ENCODE measurements at regions not wholly inside any gene's neighbourhood (a gene's known extent, or its start where the extent isn't known, plus 50 kb on each side); places are given as distances from the start of the nearest gene placed in this dataset.
A peak's percentile ranks its signal among the peaks of the same experiment; 100 is the strongest.
"Not testable (repeated sequence)": the region's sequence is repeated elsewhere in the genome, so short reads cannot be mapped to it uniquely, and the experiment has no call there.

DNA sequence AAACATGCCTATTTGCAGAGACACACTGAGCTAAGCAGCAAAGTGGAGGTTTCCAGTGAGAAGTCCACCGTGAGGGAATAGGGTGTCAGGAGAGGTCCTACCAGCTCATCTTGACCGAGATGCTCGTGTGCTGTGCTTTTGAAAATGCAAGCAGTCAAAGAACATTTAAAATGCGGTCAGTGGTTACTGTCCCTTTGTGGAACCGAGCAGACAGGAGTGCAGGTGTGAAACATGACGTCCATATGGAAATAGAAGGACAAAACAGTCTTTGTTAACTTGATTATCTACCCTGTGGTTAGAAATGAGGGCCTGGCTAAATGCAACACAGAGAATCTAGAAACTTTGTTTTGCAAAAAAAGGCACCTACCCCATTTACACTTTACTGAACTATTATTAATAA lies 473.3 kb downstream of the SPATA31A6 start:
- not testable (repeated sequence) for DNase-seq

DNA sequence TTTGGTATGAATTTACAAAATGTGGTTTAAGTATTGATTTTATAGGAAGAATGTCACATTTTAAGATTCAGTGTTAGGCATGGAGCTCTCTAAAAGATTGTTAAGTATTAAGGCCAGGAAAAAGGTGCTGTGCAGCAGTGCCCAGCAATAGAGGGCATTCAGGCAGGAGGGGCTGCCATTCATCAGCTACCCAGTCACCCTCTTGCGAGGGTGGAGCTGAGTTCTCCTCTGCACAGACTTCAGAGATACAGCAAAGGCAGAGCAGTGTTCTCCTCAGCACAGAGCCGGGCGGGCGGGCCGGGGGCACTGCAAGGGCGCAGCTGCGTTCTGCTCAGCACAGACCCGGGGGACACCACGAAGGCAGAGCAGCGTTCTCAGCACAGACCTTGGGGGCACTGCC lies 474.0 kb downstream of the SPATA31A6 start:
- DNase-seq, result not testable (repeated sequence)

DNA sequence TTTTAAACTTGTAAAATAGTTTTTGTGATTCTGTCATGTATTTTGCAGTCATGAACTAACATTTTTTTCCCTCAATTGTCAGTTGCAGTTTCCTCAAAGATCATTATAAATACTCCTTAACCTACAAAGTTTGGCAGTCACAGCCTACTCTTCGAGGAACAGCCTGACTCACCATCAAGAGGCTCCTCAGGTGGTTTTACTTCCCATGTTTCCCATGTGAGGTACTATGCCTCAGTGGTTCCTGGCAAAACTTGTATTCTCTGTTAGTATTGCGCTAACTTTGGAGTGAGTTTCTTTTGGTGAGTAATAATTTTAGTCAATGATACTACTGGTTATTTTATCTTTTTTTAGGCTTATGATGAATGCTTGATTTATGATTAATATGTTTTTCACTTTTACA lies 513.7 kb downstream of the SPATA31A6 start:
- DNase-seq, result not testable (repeated sequence)

DNA sequence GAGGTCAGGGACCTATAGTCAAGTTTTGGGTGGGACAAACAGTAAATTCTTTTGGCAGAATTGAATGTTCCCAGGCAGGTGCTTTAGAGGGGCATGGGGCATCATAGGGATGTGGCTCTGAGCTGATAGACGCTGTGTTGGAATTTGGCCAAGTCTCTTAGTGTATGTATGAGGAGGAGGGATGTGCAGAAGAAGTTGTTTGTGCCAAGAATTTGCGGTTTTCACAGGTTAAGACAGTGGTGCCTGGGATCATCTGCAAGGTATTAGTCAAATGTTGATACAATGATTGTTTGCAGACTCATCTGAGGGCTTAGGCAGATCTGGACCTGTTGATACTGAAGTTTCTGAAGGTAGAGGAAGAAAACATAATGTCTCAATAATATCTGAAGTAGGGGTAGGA lies 519.4 kb downstream of the SPATA31A6 start:
- not testable (repeated sequence) for DNase-seq

DNA sequence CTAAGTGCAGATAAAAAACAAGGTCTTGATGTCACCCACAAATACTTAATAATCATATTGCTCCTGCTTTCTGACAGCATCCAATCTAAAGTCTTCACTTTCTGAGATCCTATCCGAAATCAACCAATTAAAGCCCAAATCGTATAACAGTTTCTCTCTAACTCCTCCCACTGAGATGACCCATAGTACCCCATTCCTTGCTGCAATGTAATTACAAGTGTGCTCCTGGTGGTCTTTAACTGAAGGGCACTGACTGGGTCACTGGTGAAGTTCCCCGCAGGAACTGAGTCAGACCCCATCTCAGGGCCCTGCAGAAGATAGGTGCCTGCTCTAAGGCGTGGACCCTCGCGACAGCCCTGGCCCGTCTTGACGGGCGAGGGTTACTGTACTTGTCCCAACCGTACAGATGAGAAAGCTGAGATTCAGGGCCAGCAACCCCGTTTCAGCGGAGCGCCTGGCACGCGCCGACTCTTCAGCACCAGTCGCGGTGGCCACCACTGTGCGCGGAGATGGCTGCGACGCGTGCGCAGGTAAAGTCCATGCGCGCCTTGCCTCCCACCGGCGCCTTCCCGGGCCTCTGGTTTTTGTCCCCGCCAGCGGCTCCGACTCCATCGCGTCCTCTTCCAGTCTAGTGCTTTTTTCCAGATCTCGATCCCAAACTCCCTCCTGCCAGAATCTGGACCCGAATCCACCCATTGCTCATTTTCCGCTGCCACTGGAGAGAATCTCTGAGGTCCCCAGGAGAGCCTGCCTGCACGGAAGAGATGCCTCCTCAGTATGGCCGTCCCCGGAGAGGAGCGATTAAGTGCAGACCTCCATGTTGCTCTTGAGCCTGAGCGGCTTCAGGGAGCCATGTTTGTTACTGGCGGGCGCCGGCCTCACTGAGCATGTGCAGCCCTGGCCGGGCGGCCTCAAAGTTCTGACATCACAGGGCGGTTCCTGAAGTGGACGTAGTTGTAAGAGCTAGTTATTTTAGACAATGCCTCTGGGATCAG lies 541.7 kb downstream of the SPATA31A6 start:
- DNase-seq, result not testable (repeated sequence)

DNA sequence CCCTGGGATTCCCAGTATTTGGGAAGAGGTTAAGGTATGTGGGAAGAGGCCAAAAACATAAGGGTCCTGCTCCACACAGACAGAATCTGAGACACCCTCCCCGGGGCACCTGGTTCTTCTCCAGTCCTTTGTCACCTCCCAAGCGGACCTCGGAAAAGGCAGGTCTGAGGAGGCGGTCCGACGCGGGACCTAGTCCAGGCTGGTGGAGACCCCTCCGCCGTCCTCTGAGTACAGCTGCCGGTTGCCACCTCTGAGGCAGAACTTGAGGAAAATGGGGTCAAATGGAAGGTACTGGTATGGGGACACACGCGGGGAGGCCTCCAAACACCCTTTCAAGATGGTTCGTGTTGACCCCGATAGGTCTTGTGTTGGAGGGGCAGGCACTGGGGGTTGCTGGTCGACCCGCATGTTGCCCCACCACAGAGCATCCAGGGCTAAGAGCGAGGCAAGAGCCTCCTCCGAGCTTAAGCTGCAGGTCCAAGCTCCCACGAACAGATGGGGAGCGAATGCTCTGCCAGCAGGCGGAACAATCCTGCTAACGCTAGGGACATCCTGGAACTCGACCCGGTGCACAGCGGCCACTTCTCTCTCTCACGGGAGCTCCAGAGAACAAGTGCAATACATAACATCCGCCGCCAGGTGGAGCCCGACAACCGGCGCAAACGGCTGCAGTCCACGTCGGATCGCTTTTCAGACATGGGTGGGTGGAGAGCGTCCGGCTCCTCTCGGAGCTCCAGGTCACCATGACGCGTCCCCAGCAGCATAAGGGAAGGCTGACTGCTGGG lies 559.8 kb downstream of the SPATA31A6 start:
- DNase-seq, result peak; percentile 46

DNA sequence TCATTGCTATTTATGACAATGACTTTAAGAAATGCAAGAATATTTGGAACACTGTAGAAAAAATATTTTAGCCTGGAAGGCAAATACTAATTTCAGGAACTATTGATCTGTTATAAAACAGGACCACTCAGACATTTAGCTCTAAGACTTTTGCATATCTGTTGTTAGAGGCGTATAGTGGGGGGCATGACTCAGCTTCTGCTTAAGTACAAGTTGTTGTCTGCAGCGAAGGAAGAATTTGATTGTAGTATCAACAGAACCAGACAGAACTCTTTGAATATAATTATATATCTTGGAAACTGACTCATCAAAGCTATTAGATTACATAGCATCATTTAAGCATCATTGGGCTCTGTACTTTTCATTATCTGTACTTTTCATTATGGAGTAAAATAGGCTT lies 573.8 kb downstream of the SPATA31A6 start:
- DNase-seq, result not testable (repeated sequence)

DNA sequence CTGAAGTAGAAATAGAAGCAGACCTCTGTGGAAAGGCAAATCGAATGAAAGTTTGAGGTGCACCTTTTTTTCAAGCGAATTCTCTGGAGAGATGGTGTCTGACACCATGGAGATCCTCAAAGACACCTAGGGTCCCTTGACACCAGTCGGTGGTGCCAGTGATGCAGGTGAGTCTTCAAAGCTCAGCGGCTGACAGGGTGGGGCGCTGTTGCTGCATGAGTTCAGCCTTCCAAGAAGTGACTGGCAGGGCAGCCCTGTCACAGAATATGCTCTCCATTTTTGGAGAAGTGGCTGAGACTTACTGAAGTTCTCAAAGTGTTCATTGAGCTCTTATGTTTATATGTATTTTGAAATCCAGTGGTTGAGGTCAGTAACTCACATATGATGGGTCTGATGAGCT lies 575.9 kb downstream of the SPATA31A6 start:
- not testable (repeated sequence) for DNase-seq

DNA sequence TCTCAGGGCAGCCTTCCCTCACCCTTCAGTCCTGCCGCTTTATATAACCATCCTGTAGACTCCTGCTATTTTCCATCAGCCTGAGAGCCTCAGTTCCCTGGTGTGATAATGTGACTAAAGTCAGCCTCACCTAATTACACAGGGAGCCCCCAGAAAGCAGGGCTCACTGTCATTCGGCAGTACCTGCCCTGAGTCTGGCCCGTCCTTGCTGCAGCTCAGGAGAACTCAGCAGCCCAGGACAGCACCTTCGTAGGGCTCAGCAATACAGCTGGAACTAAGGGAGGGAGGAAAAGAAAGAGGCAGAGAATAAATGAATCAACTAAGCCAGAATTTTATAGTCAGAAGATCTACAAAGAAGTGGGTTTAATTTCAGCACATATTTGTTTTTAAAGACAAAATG lies 598.7 kb downstream of the SPATA31A6 start:
- not testable (repeated sequence) for DNase-seq

DNA sequence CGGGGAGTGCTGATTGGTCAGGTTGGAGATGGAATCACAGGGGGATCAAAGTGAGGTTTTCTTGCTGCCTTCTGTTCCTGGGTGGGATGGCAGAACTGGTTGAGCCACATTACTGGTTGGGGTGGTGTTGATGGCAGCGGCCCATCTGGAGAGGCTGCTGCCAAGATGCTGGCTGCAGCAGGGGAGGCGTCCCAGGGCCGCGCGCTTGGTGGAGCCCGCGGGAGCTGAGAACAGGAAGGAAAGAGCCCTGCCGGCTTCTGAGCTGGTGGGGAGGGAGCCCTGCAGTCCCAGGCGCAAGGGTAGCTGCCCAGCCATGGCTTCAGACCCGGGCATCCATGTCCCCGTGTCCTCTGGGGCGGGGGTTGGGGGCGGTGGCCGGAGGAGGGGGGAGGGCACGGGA lies 609.3 kb downstream of the SPATA31A6 start:
- DNase-seq, result not testable (repeated sequence)

DNA sequence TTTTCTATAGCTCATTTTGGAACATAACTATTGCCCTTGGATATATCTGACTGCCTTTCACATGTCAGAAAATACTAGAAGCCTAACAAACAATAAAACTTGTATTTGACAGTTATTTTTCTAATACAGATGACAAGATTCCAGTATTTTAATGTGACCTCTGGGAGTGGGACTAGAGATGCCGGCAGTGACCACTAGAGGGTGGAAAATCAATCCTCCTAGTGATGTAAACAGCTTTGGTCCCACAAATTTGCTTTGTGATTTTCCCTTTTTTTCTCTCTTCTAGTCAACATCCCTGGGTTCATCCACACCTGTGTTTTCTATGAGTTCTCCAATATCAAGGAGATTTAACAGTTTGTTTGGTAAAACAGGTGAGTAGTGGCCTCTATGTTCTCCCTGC lies 615.1 kb downstream of the SPATA31A6 start:
- not testable (repeated sequence) for DNase-seq

DNA sequence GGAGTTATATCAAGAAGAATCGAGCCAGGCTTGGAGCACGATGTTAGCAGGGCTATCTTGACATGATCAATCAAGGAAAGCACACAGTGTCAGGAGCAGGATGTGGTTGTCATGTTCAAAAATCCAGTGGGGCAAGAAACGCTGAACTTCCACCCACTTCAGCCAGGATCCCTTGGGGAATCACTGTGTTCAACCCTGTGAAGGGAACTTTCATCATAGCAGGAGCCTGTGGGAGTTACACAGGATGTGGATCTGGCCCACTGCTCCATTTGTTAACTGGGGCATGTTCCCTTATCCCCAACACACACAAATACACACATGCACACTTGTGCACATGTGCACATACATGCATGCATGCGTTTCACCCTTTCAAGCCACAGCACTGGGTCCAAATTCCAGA lies 619.3 kb downstream of the SPATA31A6 start:
- DNase-seq, result not testable (repeated sequence)

DNA sequence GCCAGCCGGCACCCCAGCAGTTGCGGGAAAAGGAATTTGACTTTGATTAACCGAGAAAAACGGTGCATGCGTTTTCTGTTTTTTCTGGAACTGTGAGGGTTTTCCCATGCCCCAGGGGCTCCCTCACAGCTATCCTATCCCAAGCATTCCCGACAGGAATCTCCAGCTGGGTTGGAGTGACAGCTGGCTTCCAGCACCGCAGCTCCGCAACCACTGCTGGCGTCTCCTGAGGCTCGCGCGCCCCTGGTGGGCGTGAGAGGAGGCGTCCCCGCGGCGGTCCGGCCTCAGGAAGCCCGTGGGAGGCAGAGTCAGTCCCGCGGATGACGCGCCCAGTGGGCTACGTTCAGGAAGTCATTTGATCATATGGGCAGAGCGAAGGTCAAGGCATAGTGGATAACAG lies 623.2 kb downstream of the SPATA31A6 start:
- DNase-seq, result not testable (repeated sequence)

DNA sequence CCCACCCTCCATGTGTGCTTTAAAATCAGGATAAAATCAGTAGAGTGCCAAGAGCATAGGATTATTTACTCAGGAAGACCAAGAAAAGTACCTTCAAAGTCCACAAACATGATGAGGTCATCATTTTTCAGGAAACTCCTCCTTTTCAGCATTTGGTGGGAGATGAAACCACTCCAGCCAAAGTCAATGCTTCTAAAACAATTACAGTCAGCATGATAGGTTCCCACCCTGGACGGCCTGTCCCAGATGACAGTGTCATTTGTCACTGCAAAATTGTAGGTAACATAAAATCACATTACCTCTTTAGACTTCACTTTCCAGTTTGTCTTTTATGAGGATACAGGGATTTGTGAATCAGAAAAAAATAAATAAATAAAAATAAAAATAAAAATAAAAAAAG lies 638.0 kb downstream of the SPATA31A6 start:
- DNase-seq, result not testable (repeated sequence)

DNA sequence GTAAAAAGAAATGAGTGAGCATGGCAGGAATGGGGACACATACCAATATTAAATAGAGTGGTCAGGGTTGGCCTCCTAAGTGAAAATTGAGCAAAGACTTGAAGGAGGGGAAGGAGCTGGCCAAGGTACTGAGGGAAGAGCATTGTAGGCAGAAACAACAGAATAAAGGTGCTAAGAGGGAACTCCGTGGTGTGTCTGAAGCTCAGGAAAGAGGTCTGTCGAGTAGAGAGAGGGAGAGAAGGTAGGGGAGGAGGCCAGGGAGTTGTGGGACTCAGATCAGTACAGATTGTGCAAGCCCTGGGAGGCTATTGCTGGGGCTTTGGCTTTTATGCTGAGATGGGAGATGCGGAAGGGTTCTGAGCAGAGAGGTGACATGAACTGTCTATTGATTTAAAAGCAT lies 664.7 kb downstream of the SPATA31A6 start:
- not testable (repeated sequence) for DNase-seq

DNA sequence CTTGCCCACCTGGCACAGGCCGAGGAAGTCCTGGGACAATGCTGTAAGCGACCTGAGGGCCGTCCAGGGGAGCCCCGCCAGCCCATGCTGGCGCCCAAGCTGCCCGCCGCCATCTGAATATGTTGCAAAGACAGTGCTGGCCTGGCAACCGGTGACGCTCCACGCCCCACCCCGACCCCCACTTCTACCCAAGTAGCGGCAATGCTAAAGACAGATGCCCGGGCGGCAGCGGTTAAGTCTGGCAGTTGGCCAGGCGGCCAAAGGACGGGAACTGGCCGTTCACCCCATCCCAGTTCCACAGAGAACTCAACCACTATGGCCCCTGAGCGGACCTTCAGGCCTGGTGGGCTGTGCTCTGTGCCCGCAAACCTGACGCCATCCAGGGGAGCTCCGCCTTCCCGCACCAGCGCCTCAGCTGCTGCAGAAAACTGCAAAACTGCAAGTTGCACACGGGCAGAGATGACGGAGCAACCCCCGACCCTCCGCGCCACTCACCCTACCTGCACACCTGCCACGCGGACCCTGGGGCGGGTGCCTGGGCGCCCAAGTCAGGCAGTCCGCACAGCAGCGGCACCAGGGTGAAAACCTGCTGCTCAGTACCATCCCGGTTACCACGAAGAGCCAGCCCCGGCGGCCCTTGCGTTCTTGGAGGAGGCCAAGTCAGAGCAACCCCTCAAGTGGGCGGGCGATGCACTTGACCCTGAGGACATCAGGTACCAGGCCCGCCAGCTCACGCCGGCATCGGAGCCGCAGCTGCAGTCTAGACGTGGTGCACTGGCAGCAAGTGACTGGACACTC lies 667.6 kb downstream of the SPATA31A6 start:
- not testable (repeated sequence) for DNase-seq

DNA sequence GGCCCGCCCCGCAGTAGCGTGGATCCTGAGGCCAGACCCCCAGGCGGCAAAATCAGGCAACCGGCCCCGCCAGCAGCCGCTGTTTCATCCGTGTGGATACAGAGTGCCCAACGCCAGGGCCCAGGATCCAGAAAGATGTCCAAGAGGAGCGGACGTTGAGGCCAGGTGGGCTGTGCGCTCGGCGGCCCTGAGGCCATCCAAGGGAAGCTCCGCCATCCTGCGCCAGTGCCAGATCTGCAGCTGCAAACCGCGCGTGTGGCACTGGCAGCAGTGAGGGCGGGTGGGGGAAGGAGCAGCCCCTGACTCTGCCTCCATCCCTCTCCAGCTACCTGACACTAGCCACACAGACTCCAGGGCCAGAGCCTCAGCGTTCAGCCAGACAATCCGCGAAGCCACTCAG lies 668.2 kb downstream of the SPATA31A6 start:
- not testable (repeated sequence) for DNase-seq

DNA sequence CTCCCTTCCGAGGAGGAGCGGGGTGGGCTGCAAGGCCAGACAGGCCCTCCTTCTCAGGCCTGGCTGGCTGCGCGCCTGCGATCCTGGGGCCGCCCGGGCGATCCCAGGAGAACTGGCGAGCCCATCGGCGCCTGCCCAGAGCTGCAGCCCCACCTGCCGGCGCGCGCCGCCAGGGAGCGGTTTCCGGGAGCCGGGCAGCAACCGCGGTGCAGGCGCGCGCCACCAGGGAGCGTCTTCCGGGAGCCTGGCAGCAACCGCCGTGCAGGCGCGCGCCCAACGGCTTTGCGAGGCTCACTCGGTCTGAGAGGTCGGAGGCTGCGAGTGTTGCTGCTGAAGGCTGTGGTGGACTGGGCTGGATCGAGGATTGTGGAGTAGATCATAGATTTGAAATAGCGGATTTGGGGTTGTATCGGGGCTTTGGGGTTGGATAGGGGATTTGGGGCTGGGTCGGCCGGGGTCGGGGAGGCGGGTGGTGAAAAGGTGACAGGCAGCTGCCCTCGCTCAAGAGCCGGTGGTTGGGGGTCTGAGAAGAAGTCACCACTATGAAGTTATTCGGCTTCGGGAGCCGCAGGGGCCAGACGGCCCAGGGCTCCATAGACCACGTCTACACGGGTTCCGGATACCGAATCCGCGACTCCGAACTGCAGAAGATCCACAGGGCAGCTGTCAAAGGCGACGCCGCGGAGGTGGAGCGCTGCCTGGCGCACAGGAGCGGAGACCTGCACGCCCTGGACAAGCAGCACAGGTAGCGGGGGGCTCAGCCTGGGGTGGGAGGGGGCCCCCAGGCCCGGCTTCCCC lies 668.9 kb downstream of the SPATA31A6 start:
- not testable (repeated sequence) for DNase-seq

DNA sequence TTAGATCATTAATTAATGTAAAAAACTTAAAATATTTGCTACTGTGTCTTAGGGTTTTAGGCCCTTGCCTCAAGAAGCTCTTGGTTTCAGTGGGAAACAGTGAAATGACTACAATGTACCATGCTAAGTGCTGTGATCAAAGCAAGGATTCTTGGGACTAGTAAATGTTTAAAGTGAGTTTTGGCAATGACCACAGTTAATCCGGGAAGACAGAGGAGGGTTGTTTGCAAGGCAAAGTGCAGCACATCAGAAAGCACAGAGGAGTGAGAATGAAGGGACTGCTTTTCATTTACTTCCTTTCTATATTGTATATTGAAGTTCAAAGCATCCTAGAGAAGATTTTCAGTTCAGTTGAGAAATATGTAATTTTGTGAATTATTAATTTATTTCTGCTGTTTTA lies 676.7 kb downstream of the SPATA31A6 start:
- not testable (repeated sequence) for DNase-seq

DNA sequence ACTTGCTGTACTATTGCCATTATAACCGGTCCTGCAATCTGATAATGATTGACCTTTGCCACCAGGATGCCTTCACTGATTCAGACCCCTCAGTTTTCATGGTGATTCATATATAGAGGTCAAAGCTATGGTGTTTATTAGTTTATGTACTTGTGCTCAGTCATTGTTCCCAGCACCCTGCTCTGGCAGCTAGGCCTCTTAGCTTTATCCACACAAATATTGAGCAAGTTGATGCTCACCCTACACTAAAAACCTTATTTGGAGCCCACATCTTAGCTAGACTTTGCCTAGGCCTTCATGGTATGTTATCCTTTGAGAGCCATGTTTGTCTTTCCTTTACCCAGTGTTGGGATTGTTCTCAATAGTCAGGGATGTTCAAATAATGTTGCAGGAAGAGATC lies 679.0 kb downstream of the SPATA31A6 start:
- not testable (repeated sequence) for DNase-seq

All from inflammatory macrophage treated with lipopolysaccharide for 4 hours (primary cell).